Activated CD4-positive, alpha-beta T cell treated with anti-CD3 and anti-CD28 coated beads, Interleukin-2, Interleukin-6, amounts not matched to agents 100 ng/mL and 50 ng/mL, durations not matched to agents 16 hours and 8 hours (primary cell): ENCODE measurements at regions not wholly inside any gene's neighbourhood (a gene's known extent, or its start where the extent isn't known, plus 50 kb on each side); places are given as distances from the start of the nearest gene placed in this dataset.

Experiments
- DNase-seq: peaks from one replicate; pipeline ENCODE4 v3.0.0-alpha.2; 2020

- no peak for DNase-seq
These were observed 58.6 kb downstream of the PHETA1 start for GRCh38 chr12:111310076-111310870.

DNA sequence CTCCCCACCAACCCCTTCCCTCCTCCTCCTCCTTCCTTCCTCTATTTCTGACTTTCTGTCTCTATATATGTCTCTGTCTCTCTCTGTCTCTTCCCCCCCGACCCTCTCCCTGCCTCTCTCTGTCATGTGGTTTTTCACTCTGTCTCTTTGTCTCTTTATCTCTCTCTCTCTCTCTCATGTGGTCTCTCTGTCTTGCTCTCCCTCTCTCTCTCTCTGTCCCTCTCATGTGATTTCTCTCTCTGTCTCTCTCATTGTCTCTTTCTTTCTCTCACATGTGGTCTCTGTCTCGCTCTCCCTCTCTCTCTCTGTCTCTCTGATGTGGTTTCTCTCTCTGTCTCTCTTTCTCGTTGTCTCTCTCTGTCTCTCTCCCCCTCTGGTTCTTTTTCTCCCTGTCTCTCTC lies 59.3 kb downstream of the PHETA1 start:
- DNase-seq: no peak

DNA sequence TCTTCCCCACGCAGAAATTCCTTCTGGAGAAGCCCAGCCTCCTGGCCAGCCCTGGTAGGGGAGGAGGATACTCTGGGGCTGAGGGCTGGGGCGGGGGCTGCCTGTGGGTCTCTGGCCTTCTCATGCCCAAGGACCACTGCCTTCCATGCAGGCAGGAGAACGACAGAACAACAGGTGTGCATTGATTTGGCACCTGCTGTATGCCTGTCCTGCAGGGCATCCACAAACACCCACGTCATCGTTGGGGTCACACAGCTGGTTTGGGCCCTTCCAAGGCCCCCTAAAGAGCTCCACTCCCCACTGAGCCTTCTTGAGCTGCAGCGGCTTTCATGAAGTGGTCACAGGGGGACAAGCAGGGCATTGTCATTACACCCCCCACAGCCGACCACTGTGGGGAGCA lies 60.4 kb downstream of the PHETA1 start:
- DNase-seq: no peak

DNA sequence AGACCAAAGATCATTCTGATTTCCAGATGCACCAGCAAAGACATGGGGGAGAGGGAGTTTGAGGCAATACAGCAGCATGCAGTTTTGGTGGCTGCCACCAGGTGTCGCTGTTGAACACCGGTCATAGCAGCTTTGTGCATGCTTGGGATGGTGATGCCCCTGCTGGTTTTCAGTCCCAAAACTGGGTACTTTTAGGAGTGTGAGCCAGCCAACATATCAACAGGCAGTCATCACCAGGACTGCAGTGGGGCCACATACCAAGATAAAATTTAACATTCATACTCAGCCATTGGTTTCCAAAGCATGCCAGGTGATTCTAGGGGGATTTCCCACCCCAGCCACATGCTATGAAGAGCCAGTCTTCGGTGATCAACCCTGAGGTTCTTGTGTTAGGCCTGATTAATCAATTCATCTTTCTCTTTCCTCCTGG lies 64.2 kb downstream of the PHETA1 start:
- peak; percentile 51 for DNase-seq

GRCh38 chr12:111303531-111303930 lies 65.4 kb downstream of the PHETA1 start:
- DNase-seq: no peak

- DNase-seq: peak; percentile 54
These were observed 70.1 kb downstream of the PHETA1 start for GRCh38 chr12:111298582-111299436.

DNA sequence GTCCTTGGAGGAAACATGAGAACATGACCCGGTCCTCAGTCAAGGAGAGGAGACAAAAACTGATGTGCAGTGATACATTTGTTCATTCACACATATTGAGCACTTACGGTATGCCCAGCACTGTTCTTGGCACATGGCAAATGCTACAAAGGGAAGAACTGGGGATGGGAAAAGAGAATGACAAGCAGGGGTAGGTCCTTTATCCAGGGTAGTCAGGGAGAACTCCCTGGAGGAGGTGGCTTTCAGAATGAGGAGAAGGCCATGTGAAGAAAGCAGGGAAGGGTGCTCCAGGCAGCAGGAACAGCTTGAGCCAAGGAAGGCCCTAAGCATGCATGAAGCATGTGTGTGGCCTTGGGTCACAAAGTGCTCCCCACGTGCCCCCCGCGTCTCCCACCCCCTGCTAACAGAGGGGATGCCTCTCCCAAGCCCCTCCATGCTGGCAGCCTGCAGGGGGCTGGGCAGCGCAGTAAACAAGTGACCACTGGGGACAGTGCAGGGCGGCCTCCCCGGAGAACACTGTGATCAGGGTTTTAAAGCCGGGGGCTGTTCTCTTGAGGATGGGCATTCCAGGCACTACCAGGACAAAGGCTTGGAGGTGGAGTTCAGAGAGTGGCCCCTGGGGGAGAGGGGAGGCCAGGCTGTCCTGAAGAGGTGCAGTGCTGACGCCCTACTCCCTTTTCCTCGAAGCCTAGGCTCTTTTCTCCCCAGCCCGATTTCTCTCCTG lies 71.0 kb downstream of the PHETA1 start:
- no peak for DNase-seq

DNA sequence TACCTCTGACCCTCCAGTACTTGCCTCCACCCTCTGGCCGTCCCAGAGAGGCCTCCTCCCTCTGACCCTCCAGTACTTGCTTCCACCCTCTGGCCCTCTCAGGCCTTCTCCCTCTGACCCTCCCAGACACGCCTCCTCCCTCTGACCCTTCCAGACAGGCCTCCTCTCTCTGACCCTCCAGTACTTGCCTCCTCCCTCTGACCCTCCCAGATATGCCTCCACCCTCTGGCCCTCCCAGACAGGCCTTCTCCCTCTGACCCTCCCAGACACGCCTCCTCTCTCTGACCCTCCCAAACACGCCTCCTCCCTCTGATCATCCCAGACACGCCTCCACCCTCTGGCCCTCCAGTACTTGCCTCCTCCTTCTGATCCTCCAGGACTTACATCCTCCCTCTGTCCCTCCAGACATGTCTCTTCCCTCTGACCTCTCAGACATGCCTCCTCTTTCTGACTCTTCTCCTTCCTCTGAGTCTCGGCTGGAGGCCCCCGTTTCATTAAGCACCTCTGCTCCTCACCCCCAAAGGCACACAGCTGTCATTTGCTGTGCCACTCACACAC lies 71.9 kb downstream of the PHETA1 start:
- no peak for DNase-seq

DNA sequence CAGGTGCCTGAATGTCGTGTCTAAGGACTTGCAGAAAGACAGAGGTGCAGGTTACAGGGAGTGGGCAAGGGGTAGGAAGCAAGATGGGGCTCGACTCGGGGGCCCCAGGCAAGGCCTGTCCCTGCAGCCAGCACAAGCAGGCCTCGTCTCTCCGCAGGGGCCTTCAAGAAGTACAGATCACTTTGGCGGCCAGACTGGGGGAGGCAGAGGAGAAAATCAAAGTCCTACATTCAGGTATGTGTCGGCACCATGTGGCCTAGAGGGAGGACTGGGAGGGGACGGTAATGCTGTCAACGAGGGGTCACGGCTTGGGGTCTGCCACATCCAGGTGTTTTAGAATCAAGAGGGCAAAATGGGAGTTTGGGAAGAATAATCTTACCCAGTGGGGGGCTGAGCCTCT lies 73.7 kb downstream of the PHETA1 start:
- no peak for DNase-seq

DNA sequence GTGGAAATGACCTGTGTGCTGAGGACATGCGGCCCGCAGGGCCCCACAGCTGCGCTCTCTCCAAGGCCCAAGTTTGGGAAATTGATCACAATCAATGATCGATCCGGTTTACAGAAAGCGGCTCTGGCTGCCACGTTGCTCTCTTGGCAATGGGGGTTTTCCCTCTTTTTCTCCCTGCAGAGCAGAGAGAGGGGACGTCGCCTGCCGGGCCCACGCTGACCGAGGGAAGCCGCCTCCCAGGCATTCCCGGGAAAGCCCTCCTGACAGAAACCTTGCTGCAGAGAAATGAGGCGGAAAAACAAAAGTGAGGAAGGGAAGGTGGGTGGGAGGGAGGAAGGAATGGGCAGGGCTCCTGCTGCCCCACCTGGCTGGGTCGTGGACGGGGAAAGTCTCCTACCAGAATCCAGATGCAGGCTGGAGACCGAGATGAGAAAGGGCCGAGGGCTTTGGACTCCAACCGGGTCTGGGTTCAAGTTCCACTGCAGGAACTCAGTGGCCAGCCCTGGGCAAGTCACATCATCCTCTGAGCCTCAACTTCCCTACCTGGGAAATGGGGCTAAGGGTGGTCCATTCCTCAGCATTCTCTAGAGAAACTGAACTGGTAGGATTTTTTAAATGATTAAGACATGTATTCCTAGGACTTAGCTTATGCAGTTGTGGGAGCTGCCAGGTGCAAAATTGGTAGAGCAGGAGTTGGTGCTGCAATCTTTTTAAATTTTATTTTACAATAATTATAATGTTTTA lies 75.5 kb downstream of the PHETA1 start:
- DNase-seq: no peak

DNA sequence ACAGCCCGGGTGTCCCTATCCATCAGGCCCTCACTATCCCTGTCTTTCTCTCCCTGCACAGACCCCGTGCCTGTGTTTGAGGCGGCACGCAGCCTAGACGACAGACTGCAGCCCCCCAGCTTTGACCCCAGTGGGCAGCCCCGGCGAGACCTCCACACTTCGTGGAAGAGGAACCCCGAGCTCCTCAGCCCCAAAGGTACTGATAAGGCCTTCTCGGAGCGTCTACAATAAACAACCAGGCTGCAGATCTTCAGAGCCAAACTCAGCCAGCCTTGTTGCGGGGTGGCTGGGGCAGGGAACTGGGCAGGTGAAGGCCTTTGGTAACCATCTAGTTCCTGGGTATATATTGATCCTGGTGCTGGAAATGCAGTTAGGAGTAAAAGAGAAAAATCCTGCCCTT lies 77.5 kb downstream of the PHETA1 start:
- DNase-seq: no peak

GRCh38 chr12:111288771-111289170 lies 80.1 kb downstream of the PHETA1 start:
- no peak for DNase-seq

- no peak for DNase-seq
These were observed 81.6 kb downstream of the PHETA1 start for GRCh38 chr12:111287125-111287900.

DNA sequence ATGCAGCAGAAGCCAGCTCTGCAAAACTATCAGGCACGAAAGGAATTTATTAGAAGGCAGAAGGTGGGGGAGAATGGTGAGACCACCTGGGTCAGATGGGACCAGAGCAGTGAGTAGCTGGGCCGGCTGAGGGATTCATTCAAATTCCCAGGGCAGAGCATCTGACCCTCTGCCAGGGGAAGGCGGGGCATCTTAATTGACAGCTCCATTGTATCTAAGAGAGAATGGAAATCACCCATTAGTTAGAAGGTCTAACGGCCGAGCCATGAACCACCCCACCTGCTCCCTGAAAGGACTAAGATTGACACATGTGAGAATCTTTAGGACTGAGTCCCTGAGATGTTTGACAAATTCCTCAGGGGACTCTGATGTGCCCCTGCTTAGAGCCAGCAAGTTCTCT lies 83.7 kb downstream of the PHETA1 start:
- no peak for DNase-seq

GRCh38 chr12:111284709-111285108 lies 84.2 kb downstream of the PHETA1 start:
- DNase-seq: no peak

DNA sequence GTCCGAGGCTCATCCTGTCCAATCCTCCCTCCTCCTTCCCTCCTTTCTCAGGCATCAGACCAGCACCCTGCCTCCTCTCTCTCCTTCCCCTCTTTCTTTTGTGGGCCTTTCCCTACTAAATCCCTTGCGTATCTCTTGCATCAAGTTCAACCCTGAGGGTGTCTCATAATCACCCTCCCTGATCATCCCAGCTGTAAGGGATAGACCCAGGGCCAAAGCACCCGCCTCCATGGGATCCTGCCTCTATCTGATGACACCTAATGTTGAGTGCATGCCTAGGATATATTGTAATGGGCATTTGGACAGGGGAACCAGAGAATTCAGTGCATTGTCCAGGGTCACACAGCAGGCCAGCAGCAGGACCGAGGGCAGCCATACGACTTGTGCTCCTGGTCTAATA lies 84.9 kb downstream of the PHETA1 start:
- DNase-seq: no peak

GRCh38 chr12:111283521-111283920 lies 85.4 kb downstream of the PHETA1 start:
- DNase-seq: no peak

DNA sequence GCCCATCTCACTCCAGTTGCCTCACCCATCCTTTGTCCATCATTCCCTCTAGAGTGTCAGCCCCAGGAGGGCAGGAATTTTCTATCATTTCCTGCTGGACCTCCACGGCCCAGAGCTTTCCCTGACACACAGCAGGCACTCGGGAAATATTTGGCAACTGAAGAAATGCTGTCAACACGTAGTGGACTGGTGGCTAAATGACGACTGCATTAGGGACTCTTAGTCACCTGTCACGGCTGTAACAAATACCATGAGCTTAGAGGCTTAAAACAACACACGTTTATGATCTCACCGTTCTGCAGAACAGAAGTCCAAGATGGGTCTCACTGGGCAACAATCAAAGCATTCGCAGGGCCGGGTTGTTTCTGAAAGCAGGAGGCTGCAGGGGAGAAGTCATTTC lies 91.3 kb downstream of the PHETA1 start:
- DNase-seq: no peak

DNA sequence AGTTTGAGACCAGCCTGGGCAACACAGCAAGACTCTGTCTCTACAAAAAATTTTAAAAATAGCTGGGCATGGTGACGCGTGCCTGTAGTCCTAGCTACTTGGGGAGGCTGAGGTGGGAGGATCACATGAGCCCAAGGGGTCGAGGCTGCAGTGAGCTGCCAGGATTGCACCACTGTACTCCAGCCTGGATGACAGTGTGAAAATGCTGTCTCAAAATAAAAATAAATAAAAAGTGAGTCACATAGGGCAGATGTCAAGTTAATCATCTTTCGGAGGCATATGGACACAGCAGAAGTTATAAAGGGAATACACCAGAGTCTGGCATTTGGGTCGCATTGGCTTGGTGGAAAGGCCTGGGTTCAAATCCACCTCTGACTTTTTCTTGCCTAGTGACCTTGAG lies 92.7 kb downstream of the PHETA1 start:
- no peak for DNase-seq

GRCh38 chr12:111275308-111275707 lies 93.6 kb downstream of the PHETA1 start:
- DNase-seq: no peak

DNA sequence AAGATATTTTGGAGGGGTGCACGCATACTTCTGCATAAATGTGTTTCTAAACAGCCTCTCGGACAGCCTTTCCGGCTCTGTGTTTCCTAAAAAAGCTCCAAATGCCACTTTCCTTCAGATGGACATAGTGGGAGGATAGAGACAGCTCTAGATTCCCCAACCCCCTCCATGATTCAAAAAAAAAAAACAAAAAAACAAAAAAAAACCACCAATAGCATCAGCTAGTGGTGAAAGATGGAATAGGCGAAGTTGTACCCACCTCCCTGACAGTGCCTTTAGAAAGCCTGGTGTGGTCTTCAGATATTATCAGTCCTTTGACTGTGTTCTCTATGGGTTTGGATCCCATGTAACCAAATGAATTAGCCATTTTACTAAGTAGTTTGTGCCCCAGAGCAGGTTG lies 94.1 kb downstream of the PHETA1 start:
- no peak for DNase-seq
